GM10248 (cell line): ENCODE measurements at regions not wholly inside any gene's neighbourhood (a gene's known extent, or its start where the extent isn't known, plus 50 kb on each side); places are given as distances from the start of the nearest gene placed in this dataset.

Source experiments
- CTCF ChIA-PET: fragments of 300-600 bp; sonication (Branson Sonifier 250); formaldehyde crosslinking; extraction: SDS; loops from one replicate; lab custom pipeline; 2021; ENCODE audit warnings: antibody characterized with exemption; lab: Yijun Ruan, JAX
- POLR2A ChIA-PET: fragments of 350-650 bp; sonication (Branson Sonifier 250); formaldehyde crosslinking; extraction: SDS; loops from one replicate; lab custom pipeline; 2020; ENCODE audit warnings: antibody characterized with exemption; lab: Yijun Ruan, JAX
- DNase-seq: peaks from one replicate; pipeline ENCODE4 v3.0.0; 2012; ENCODE audit errors: extremely low spot score
- CTCF ChIP-seq: IDR thresholded peaks from 2 replicates; pipeline ENCODE4 v1.5.1; 2012; ENCODE audit warnings: mild to moderate bottlenecking, low read depth; ENCODE audit errors: extremely low read depth, missing control alignments, control extremely low read depth

DNA sequence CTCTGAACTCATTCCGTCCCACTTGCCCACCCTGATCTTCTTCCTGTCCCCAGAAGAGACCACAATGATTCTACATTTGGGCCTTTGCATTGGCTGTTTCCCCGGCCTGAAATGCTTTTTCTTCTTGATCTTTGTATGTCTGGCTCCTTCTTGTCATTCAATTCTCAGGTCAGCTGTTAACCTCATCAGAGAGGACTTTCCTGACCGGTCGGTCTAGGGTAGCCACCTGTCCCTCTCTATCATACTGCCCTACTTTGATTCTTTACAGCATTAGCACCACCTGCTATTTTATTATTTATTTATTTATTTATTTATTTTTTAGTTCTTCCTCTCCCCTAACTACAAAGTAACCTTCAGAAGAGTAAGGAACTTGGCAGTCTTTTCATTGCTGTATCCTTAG lies 84.3 kb downstream of the DYRK2 start:
- no peak for TF ChIP-seq CTCF
- ChIA-PET POLR2A (no interaction called here), CTCF (interaction anchor here (1.2 kb wide), 1 partner anchor 9 kb away, joined by 6 read pairs; no protein-coding TSS in a partner anchor)
- no peak for DNase-seq

DNA sequence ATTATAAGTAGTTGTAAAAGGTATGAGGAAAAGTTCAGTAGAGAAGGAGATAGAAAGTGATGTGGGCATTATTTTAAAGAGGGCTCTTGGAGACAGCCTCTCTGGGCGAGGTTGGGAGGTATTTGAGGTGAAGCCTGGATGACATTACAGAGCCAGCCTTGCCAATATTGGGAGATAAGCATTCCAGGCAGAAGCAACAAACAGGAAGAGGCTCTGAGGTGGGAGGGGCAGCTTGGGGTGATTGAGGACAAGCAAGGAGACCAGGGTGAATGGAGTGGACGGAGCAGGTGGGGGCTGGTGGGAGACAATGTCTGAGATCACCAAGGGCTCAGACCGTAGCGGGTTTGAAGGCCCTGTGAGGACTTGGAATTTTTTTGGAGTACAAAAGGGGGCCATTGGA lies 87.3 kb downstream of the DYRK2 start:
- ChIA-PET CTCF (no interaction called here), POLR2A (no interaction called here)
- TF ChIP-seq CTCF, result no peak
- DNase-seq, result no peak

DNA sequence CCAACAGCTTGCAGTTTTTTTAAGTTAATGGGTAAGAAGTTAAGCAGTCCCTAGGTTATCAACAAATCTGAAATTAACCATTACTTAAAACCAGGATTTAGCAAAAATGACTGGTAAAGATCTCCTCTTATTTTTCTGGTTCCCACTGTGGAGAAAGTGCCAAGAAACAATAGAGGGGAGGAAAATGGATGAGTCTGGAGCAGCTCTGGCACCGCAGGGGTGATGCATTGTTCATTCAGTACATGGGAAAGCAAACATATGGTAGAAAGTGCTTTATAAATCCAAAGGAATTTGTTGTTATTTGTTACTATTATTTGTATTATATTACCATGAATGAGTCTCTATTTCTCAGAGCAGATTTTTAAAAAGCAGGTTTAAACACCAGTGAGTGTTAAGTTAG lies 92.2 kb downstream of the DYRK2 start:
- ChIA-PET POLR2A (no interaction called here), CTCF (interaction anchor here (1.7 kb wide), 2 partner anchors 11 to 15 kb away, joined by 4 read pairs; no protein-coding TSS in a partner anchor)
- no peak for TF ChIP-seq CTCF
- no peak for DNase-seq

GRCh38 chr12:67741270-67741669 lies 92.7 kb downstream of the DYRK2 start:
- ChIA-PET CTCF (interaction anchor here (1.7 kb wide), 1 partner anchor 10 kb away, joined by 4 read pairs; no protein-coding TSS in a partner anchor), POLR2A (no interaction called here)
- TF ChIP-seq CTCF, result no peak
- DNase-seq, result no peak

GRCh38 chr12:67742461-67742860 lies 93.9 kb downstream of the DYRK2 start:
- TF ChIP-seq CTCF, result no peak
- DNase-seq, result no peak
- POLR2A ChIA-PET, result no interaction called here
- CTCF ChIA-PET, result interaction anchor here (1.0 to 1.3 kb wide), 2 partner anchors 9 to 85 kb away, joined by 3 to 6 read pairs; no protein-coding TSS in a partner anchor

- no peak for TF ChIP-seq CTCF
- ChIA-PET CTCF (no interaction called here), POLR2A (no interaction called here)
- DNase-seq, result no peak
Observed at GRCh38 chr12:67747869-67748742, 99.6 kb downstream of the DYRK2 start.

GRCh38 chr12:67748743-67749040 lies 100.1 kb downstream of the DYRK2 start:
- no peak for TF ChIP-seq CTCF
- ChIA-PET POLR2A (no interaction called here), CTCF (no interaction called here)
- DNase-seq, result no peak
